Lower leg skin (tissue), 3 donors: ENCODE measurements at regions not wholly inside any gene's neighbourhood (a gene's known extent, or its start where the extent isn't known, plus 50 kb on each side); places are given as distances from the start of the nearest gene placed in this dataset.

Experiments
- POLR2A ChIP-seq, 2 donors: fragments of 450-650 bp; IDR thresholded peaks; one replicate each; pipeline ENCODE4 v1.6.1; 2016 to 2017; ENCODE audit warnings: antibody characterized with exemption in 2 of 2, mild to moderate bottlenecking in 1 of 2, moderate library complexity in 1 of 2
- TF ChIP-seq, protein P1 (sequence below), 3 donors: fragments of 450-650 bp; IDR thresholded peaks; one replicate each; pipeline ENCODE4 v1.5.1; 2016; ENCODE audit warnings: antibody characterized with exemption in 3 of 3, mild to moderate bottlenecking in 3 of 3, moderate library complexity in 2 of 3

DNA sequence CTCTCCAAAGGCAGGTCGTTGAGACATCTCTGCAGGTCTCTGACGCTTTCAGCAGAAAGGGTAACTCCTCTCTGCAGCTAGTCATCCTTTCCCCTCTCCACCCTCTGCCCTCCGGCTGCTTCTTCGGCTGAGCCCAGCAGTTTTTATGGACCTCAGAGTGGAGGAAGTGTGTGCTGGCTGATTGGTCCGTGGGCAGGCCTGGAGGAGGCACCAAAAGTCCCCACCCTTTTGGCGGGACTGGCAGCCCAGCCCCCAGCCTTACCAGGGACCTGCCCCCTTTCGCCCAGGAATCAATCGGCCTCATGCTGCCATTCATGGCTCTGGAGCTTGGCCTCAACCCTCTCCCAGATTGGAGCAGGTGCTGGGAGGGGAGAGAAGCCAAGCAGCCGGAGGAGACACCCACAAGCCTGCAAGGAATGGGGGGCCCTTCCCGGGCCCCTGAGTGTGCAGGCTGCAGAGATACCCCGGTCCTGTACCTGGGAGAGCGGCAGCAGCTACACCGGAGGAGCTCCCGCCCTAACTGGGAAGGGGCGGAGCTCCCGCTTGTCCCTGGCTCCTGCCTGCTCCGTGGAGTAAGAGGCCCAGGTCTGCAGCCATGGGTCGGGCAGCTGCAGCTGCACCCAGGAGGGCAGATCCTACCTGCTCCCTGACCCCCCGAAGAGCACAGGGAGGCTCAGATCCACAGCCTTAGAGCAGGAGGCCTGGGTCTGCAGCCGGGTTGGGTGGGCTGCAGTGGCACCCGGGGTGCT, 170.3 kb upstream of the SOX4 start:
- TF ChIP-seq, protein P1, sequence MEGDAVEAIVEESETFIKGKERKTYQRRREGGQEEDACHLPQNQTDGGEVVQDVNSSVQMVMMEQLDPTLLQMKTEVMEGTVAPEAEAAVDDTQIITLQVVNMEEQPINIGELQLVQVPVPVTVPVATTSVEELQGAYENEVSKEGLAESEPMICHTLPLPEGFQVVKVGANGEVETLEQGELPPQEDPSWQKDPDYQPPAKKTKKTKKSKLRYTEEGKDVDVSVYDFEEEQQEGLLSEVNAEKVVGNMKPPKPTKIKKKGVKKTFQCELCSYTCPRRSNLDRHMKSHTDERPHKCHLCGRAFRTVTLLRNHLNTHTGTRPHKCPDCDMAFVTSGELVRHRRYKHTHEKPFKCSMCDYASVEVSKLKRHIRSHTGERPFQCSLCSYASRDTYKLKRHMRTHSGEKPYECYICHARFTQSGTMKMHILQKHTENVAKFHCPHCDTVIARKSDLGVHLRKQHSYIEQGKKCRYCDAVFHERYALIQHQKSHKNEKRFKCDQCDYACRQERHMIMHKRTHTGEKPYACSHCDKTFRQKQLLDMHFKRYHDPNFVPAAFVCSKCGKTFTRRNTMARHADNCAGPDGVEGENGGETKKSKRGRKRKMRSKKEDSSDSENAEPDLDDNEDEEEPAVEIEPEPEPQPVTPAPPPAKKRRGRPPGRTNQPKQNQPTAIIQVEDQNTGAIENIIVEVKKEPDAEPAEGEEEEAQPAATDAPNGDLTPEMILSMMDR (IDR thresholded peaks at IDR 0.05), result no peak
- TF ChIP-seq POLR2A (IDR thresholded peaks at IDR 0.05), result no peak
